Endodermal cell (in vitro differentiated cells): ENCODE measurements at regions not wholly inside any gene's neighbourhood (a gene's known extent, or its start where the extent isn't known, plus 50 kb on each side); places are given as distances from the start of the nearest gene placed in this dataset.

ENCODE experiments used
- DNase-seq: peaks from one replicate; pipeline ENCODE4 v3.0.0-alpha.2; 2017
- H3K27ac ChIP-seq: 2 replicates; pipeline ENCODE4 v1.5.1; 2013; ENCODE audit warnings: mild to moderate bottlenecking, low read depth, low read length, moderate library complexity
- H3K27me3 ChIP-seq: 2 replicates; pipeline ENCODE4 v1.6.1; 2013; ENCODE audit warnings: mild to moderate bottlenecking, low read length, moderate library complexity; ENCODE audit not compliant: insufficient read depth, control insufficient read depth, poor library complexity, severe bottlenecking
- H3K36me3 ChIP-seq: 2 replicates; pipeline ENCODE4 v1.7.0; 2013; ENCODE audit warnings: mild to moderate bottlenecking, low read length, moderate library complexity; ENCODE audit not compliant: control insufficient read depth, insufficient read depth
- H3K4me1 ChIP-seq: one replicate; pipeline ENCODE4 v1.7.0; 2013; ENCODE audit warnings: low read length; ENCODE audit not compliant: control insufficient read depth, insufficient read depth
- H3K4me3 ChIP-seq: 2 replicates; pipeline ENCODE4 v1.5.1; 2013; ENCODE audit warnings: mild to moderate bottlenecking, low read length, moderate library complexity
- H3K9ac ChIP-seq: 2 replicates; pipeline ENCODE4 v1.6.1; 2013; ENCODE audit warnings: mild to moderate bottlenecking, low read length, moderate library complexity; ENCODE audit not compliant: poor library complexity, severe bottlenecking; ENCODE audit errors: extremely low read depth
- H3K9me3 ChIP-seq: 2 replicates; pipeline ENCODE4 v1.6.1; 2013; ENCODE audit warnings: mild to moderate bottlenecking, low read length, moderate library complexity; ENCODE audit not compliant: control insufficient read depth
- H3K27ac Mint-ChIP-seq: 2 replicates; pipeline ENCODE4 v1.8.0; 2020; ENCODE audit warnings: mixed read lengths
- H3K27me3 Mint-ChIP-seq: 2 replicates; pipeline ENCODE4 v1.8.0; 2021; ENCODE audit warnings: mild to moderate bottlenecking, mixed read lengths; ENCODE audit not compliant: insufficient read depth
- H3K36me3 Mint-ChIP-seq: 2 replicates; pipeline ENCODE4 v1.8.0; 2020; ENCODE audit warnings: low read depth, mixed read lengths
- H3K4me1 Mint-ChIP-seq: 2 replicates; pipeline ENCODE4 v1.8.0; 2020; ENCODE audit warnings: mixed read lengths
- H3K4me3 Mint-ChIP-seq: 2 replicates; pipeline ENCODE4 v1.8.0; 2020; ENCODE audit warnings: mild to moderate bottlenecking, moderate library complexity, mixed read lengths
- H3K9me3 Mint-ChIP-seq: 2 replicates; pipeline ENCODE4 v1.8.0; 2020; ENCODE audit warnings: mild to moderate bottlenecking, mixed read lengths
- CTCF ChIP-seq: fragments of 200-600 bp; sonication (generic); conservative IDR thresholded peaks from 2 replicates; pipeline ENCODE4 v1.5.0; 2021; ENCODE audit warnings: antibody characterized with exemption, mild to moderate bottlenecking
- WGBS, 2 experiments: methylation state at CpG; one replicate each; pipeline versions ENCODE4 v1.1.5 to v1.1.7; 2013; ENCODE audit warnings: missing lambda C conversion rate in 2 of 2, mixed read lengths in 1 of 2; ENCODE audit not compliant: insufficient coverage in 1 of 2, insufficient read length in 1 of 2; 5-methylcytosine and 5-hydroxymethylcytosine counted together

- no peaks in the 10 kb centered on the region for H3K27me3 ChIP-seq
- no peak overlapping the region for H3K9ac ChIP-seq
- Mint-ChIP-seq H3K27ac (no peak overlapping the region), H3K27me3 (no peaks in the 10 kb centered on the region), H3K36me3 (no peaks in the 10 kb centered on the region), H3K9me3 (no peaks in the 10 kb centered on the region), H3K4me1 (peaks cover 21% of the 10 kb centered on the region), H3K4me3 (no peak overlapping the region)
- H3K27ac ChIP-seq: no peak overlapping the region
- no peak overlapping the region for H3K4me3 ChIP-seq
- H3K9me3 ChIP-seq: no peaks in the 10 kb centered on the region
- WGBS, 2 experiments: 90 to 95% methylated on average over 5 of the region's 5 CpGs
- no peaks in the 10 kb centered on the region for H3K36me3 ChIP-seq
- no peak for DNase-seq
- H3K4me1 ChIP-seq: no peaks in the 10 kb centered on the region
- TF ChIP-seq CTCF: no peak
Observed at GRCh38 chr2:16076911-16077310, 136.6 kb downstream of the MYCN start.

- peaks cover 27% of the 10 kb centered on the region for H3K4me1 Mint-ChIP-seq
- no peaks in the 10 kb centered on the region for H3K36me3 Mint-ChIP-seq
- Histone ChIP-seq H3K9ac (no peak overlapping the region), H3K9me3 (no peaks in the 10 kb centered on the region), H3K36me3 (no peaks in the 10 kb centered on the region), H3K27me3 (no peaks in the 10 kb centered on the region), H3K4me1 (peaks cover 8% of the 10 kb centered on the region), H3K4me3 (no peak overlapping the region), H3K27ac (no peak overlapping the region)
- H3K9me3 Mint-ChIP-seq: no peaks in the 10 kb centered on the region
- TF ChIP-seq CTCF: no peak
- no peak overlapping the region for H3K4me3 Mint-ChIP-seq
- no peak overlapping the region for H3K27ac Mint-ChIP-seq
- 65 to 82% methylated on average over 4 to 9 of the region's 9 CpGs for WGBS, 2 experiments
- no peaks in the 10 kb centered on the region for H3K27me3 Mint-ChIP-seq
- no peak for DNase-seq
Observed at GRCh38 chr2:16075045-16076012, 135.0 kb downstream of the MYCN start.

GRCh38 chr2:16073921-16074425, 133.6 kb downstream of the MYCN start:
- Histone ChIP-seq H3K4me3 (no peak overlapping the region), H3K36me3 (no peaks in the 10 kb centered on the region), H3K27ac (no peak overlapping the region), H3K9me3 (no peaks in the 10 kb centered on the region), H3K4me1 (peaks cover 19% of the 10 kb centered on the region), H3K27me3 (no peaks in the 10 kb centered on the region), H3K9ac (no peak overlapping the region)
- DNase-seq: no peak
- Mint-ChIP-seq H3K27ac (no peak overlapping the region), H3K9me3 (no peaks in the 10 kb centered on the region), H3K4me1 (peaks cover 38% of the 10 kb centered on the region), H3K4me3 (no peak overlapping the region), H3K36me3 (no peaks in the 10 kb centered on the region), H3K27me3 (no peaks in the 10 kb centered on the region)
- no peak for TF ChIP-seq CTCF
- 92% methylated on average over 6 to 9 of the region's 9 CpGs for WGBS, 2 experiments
